DOHH2 (cell line): ENCODE measurements at regions not wholly inside any gene's neighbourhood (a gene's known extent, or its start where the extent isn't known, plus 50 kb on each side); places are given as distances from the start of the nearest gene placed in this dataset.

Experiments
- H3F3A ChIP-seq: fragments of 200-600 bp; sonication (generic), shearing (Covaris generic); 2 replicates; pipeline ENCODE4 v1.6.0; 2016; ENCODE audit warnings: antibody characterized with exemption, mild to moderate bottlenecking; ENCODE audit not compliant: control insufficient read depth, insufficient read depth
- H3K27ac ChIP-seq: fragments of 200-600 bp; sonication (generic); 2 replicates; pipeline ENCODE4 v1.5.1; 2014; ENCODE audit warnings: low read depth, mild to moderate bottlenecking, low read length, moderate library complexity
- H3K27me3 ChIP-seq: fragments of 200-600 bp; sonication (generic); 2 replicates; pipeline ENCODE4 v1.6.1; 2014; ENCODE audit warnings: mild to moderate bottlenecking, low read length, mixed read lengths; ENCODE audit not compliant: control insufficient read depth
- H3K36me3 ChIP-seq: fragments of 200-600 bp; sonication (generic); 2 replicates; pipeline ENCODE4 v1.6.1; 2014; ENCODE audit warnings: mild to moderate bottlenecking, low read length, moderate library complexity, mixed read lengths; ENCODE audit not compliant: control insufficient read depth
- H3K4me1 ChIP-seq: fragments of 200-600 bp; sonication (generic); 2 replicates; pipeline ENCODE4 v1.6.1; 2014; ENCODE audit warnings: mild to moderate bottlenecking, low read length, mixed read lengths; ENCODE audit not compliant: control insufficient read depth
- H3K4me2 ChIP-seq: fragments of 200-600 bp; sonication (generic); 2 replicates; pipeline ENCODE4 v1.6.0; 2014; ENCODE audit warnings: mild to moderate bottlenecking, low read length, moderate library complexity
- H3K4me3 ChIP-seq: fragments of 200-600 bp; sonication (generic); 2 replicates; pipeline ENCODE4 v1.5.1; 2014; ENCODE audit warnings: mild to moderate bottlenecking, low read length, mixed read lengths
- H3K79me2 ChIP-seq: fragments of 200-600 bp; sonication (generic); 2 replicates; pipeline ENCODE4 v1.6.1; 2014; ENCODE audit warnings: mild to moderate bottlenecking, low read length, mixed read lengths; ENCODE audit not compliant: control insufficient read depth
- H3K9me2 ChIP-seq: fragments of 200-600 bp; sonication (generic); replicated peaks from 2 replicates; pipeline ENCODE4 v1.6.1; 2014; ENCODE audit warnings: mild to moderate bottlenecking, low read length, mixed read lengths; ENCODE audit not compliant: control insufficient read depth
- H3K9me3 ChIP-seq: fragments of 200-600 bp; sonication (generic); 2 replicates; pipeline ENCODE4 v1.6.1; 2014; ENCODE audit warnings: antibody characterized with exemption, low read length, mixed read lengths; ENCODE audit not compliant: control insufficient read depth, insufficient read depth
- H4K20me1 ChIP-seq: fragments of 200-600 bp; sonication (generic); 2 replicates; pipeline ENCODE4 v1.6.0; 2014; ENCODE audit warnings: low read depth, mild to moderate bottlenecking, antibody characterized with exemption, low read length, moderate library complexity; ENCODE audit not compliant: control insufficient read depth, insufficient read depth
- EZH2phosphoT487 ChIP-seq: fragments of 200-600 bp; sonication (generic); IDR thresholded peaks from 2 replicates; pipeline ENCODE4 v1.6.1; 2017; ENCODE audit warnings: borderline replicate concordance, mild to moderate bottlenecking, antibody characterized with exemption, low read length, moderate library complexity, mixed read lengths
- TF ChIP-seq, protein P1 (sequence below): fragments of 200-600 bp; sonication (generic); IDR thresholded peaks from one replicate; pipeline ENCODE4 v1.5.1; 2014; ENCODE audit warnings: antibody characterized with exemption, mild to moderate bottlenecking, low read depth, low read length; ENCODE audit not compliant: poor library complexity, severe bottlenecking

DNA sequence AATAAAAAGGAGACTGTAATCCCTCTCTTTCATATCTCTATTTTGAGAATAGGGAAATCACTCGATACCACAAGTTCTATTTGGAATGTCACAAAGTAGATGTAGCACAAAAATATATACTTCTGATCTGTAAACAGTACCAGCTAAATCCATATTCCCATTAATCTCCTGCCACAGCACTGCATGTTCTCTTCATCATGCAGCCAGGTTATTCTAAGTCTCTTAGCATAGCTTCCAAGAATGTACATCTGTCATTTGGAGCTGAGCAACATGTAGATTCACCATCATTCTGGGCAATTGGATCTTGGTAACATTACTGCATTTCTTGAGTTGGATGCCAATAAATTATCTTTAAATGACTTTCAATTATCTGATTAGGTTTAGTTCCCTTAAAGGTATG, 1874.5 kb downstream of the MRPL39 start:
- H3K4me2 ChIP-seq = no peak overlapping the region
- H3F3A ChIP-seq = no peaks in the 10 kb centered on the region
- H4K20me1 ChIP-seq = no peaks in the 10 kb centered on the region
- H3K79me2 ChIP-seq = no peaks in the 10 kb centered on the region
- H3K4me3 ChIP-seq = no peak overlapping the region
- H3K36me3 ChIP-seq = no peaks in the 10 kb centered on the region
- H3K9me3 ChIP-seq = peaks cover 9% of the 10 kb centered on the region; the same call in 1 of the 2 replicates
- no peak overlapping the region for H3K27ac ChIP-seq
- H3K4me1 ChIP-seq = no peaks in the 10 kb centered on the region
- H3K9me2 ChIP-seq = no peaks in the 10 kb centered on the region
- H3K27me3 ChIP-seq = no peaks in the 10 kb centered on the region
- TF ChIP-seq, protein P1, sequence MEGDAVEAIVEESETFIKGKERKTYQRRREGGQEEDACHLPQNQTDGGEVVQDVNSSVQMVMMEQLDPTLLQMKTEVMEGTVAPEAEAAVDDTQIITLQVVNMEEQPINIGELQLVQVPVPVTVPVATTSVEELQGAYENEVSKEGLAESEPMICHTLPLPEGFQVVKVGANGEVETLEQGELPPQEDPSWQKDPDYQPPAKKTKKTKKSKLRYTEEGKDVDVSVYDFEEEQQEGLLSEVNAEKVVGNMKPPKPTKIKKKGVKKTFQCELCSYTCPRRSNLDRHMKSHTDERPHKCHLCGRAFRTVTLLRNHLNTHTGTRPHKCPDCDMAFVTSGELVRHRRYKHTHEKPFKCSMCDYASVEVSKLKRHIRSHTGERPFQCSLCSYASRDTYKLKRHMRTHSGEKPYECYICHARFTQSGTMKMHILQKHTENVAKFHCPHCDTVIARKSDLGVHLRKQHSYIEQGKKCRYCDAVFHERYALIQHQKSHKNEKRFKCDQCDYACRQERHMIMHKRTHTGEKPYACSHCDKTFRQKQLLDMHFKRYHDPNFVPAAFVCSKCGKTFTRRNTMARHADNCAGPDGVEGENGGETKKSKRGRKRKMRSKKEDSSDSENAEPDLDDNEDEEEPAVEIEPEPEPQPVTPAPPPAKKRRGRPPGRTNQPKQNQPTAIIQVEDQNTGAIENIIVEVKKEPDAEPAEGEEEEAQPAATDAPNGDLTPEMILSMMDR = no peak
- no peak for TF ChIP-seq EZH2phosphoT487

DNA sequence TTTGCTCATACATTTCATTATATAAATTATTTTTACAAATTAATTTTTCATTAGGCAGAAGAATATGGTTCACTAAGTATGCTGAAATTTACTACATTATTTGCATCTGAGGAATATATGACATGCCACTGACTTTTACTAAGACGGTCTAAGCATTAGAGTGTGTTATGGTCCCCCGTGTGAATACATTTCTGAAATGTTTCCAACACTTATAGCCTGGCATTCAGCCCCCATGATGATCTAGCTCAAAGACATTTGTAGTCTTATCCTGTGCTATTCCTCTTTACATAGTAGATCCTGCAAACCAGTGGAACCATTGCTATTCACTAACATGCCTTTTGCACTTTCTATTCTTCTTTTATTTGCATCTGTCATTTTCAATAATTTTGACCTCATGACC, 1878.0 kb downstream of the MRPL39 start:
- Histone ChIP-seq H3K36me3 (no peaks in the 10 kb centered on the region), H3K79me2 (no peaks in the 10 kb centered on the region), H3F3A (no peaks in the 10 kb centered on the region), H4K20me1 (no peaks in the 10 kb centered on the region), H3K9me2 (no peaks in the 10 kb centered on the region), H3K27ac (no peak overlapping the region), H3K27me3 (no peaks in the 10 kb centered on the region), H3K4me1 (no peaks in the 10 kb centered on the region), H3K4me2 (no peak overlapping the region), H3K4me3 (no peak overlapping the region), H3K9me3 (peaks cover 8% of the 10 kb centered on the region; the same call in 1 of the 2 replicates)
- TF ChIP-seq EZH2phosphoT487 = no peak
- TF ChIP-seq, protein P1 = no peak

DNA sequence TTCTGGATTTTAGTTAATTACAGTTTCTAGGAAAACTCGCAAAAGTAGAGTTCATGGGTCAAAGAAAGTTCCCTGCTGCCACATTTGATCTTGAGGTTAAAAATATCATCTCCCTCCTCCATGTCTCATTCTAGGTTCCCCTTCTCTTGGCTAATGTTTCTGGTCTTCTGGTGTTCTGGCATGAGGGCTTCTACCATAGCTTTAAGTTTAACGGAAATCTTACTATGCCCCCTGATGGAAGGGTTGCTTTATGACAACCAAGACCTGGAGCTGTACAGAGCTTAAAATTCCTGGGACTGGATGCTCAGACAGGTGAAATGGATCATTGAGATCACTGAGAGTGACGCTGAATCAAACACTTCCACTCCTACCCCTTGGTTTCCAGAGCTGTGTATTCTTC, 1881.7 kb downstream of the MRPL39 start:
- no peaks in the 10 kb centered on the region for H3K27me3 ChIP-seq
- no peaks in the 10 kb centered on the region for H3K9me2 ChIP-seq
- no peaks in the 10 kb centered on the region for H3K36me3 ChIP-seq
- H3K9me3 ChIP-seq = 0 out of 2 replicates have a peak, but pooled peaks cover 4% of the 10 kb centered on the region
- H3K27ac ChIP-seq = no peak overlapping the region
- H3K79me2 ChIP-seq = no peaks in the 10 kb centered on the region
- no peaks in the 10 kb centered on the region for H4K20me1 ChIP-seq
- H3K4me1 ChIP-seq = no peaks in the 10 kb centered on the region
- H3K4me3 ChIP-seq = no peak overlapping the region
- no peaks in the 10 kb centered on the region for H3F3A ChIP-seq
- H3K4me2 ChIP-seq = no peak overlapping the region
- TF ChIP-seq, protein P1 = no peak
- TF ChIP-seq EZH2phosphoT487 = no peak
